Vagina (tissue), 2 donors: ENCODE measurements at regions not wholly inside any gene's neighbourhood (a gene's known extent, or its start where the extent isn't known, plus 50 kb on each side); places are given as distances from the start of the nearest gene placed in this dataset.

Experiments
- CTCF ChIP-seq, 3 experiments: fragments of 450-650 bp in 2 of 3; fragments of 200-600 bp in 1 of 3; sonication (generic) in 1 of 3; IDR thresholded peaks; one replicate each; pipeline ENCODE4 v1.5.1; 2017 to 2019; ENCODE audit warnings: antibody characterized with exemption in 3 of 3, mild to moderate bottlenecking in 2 of 3, moderate library complexity in 2 of 3
- POLR2A ChIP-seq, 2 donors: fragments of 450-650 bp; IDR thresholded peaks; one replicate each; pipeline ENCODE4 v1.6.1; 2017; ENCODE audit warnings: antibody characterized with exemption in 2 of 2, mild to moderate bottlenecking in 2 of 2, moderate library complexity in 2 of 2
- POLR2AphosphoS5 ChIP-seq, 2 donors: sonication (generic); formaldehyde crosslinking; IDR thresholded peaks; one replicate each; pipeline ENCODE4 v1.9.0; 2017; ENCODE audit warnings: antibody characterized with exemption in 2 of 2, mild to moderate bottlenecking in 2 of 2, low read depth in 1 of 2; ENCODE audit not compliant: insufficient read depth in 1 of 2

- TF ChIP-seq CTCF (IDR thresholded peaks at IDR 0.05) (no peak), POLR2AphosphoS5 (IDR thresholded peaks at IDR 0.05; ENCODE audit: insufficient read depth in 1 of 2, low read depth in 1 of 2) (no peak), POLR2A (IDR thresholded peaks at IDR 0.05) (no peak)
Observed at GRCh38 chr2:160660741-160661140, 167.1 kb upstream of the RBMS1 start.
